NCI-H2107 treated with DMSO at 0.1 percent for 48 hours (cell line): ENCODE measurements at regions not wholly inside any gene's neighbourhood (a gene's known extent, or its start where the extent isn't known, plus 50 kb on each side); places are given as distances from the start of the nearest gene placed in this dataset.

Source experiments
- DNase-seq: peaks from one replicate; lab custom pipeline; 2025; ENCODE audit not compliant: unreplicated experiment; lab: John Stamatoyannopoulos, UW

- DNase-seq: no peak
These were observed 155.0 kb upstream of the TSLP start for GRCh38 chr5:110916381-110917049.

- no peak for DNase-seq
These were observed 154.2 kb upstream of the TSLP start for GRCh38 chr5:110917161-110917875.

GRCh38 chr5:110918683-110919082 is 152.8 kb upstream of the TSLP start:
- DNase-seq: no peak

- DNase-seq: no peak
These were observed 147.5 kb upstream of the TSLP start for GRCh38 chr5:110923971-110924370.

GRCh38 chr5:110925398-110925797 is 146.1 kb upstream of the TSLP start:
- no peak for DNase-seq

- DNase-seq: no peak
These were observed 145.6 kb upstream of the TSLP start for GRCh38 chr5:110925916-110926315.

GRCh38 chr5:110932755-110933488 is 138.6 kb upstream of the TSLP start:
- no peak for DNase-seq

- DNase-seq: no peak
These were observed 131.4 kb upstream of the TSLP start for GRCh38 chr5:110940136-110940535.

GRCh38 chr5:110945874-110946436 is 125.6 kb upstream of the TSLP start:
- DNase-seq: no peak

- DNase-seq: no peak
These were observed 120.1 kb upstream of the TSLP start for GRCh38 chr5:110951373-110951791.

GRCh38 chr5:110956280-110956912 is 115.1 kb upstream of the TSLP start:
- DNase-seq: peak; percentile 31

GRCh38 chr5:110956913-110957813 is 114.3 kb upstream of the TSLP start:
- no peak for DNase-seq

GRCh38 chr5:110957934-110958333 is 113.6 kb upstream of the TSLP start:
- DNase-seq: no peak

- DNase-seq: no peak
These were observed 108.0 kb upstream of the TSLP start for GRCh38 chr5:110963495-110963894.

GRCh38 chr5:110965773-110966581 is 105.5 kb upstream of the TSLP start:
- DNase-seq: no peak

- no peak for DNase-seq
These were observed 103.1 kb upstream of the TSLP start for GRCh38 chr5:110968246-110969005.

- peak; percentile 84 for DNase-seq
These were observed 102.0 kb upstream of the TSLP start for GRCh38 chr5:110969502-110969901.

GRCh38 chr5:110973510-110973909 is 98.0 kb upstream of the TSLP start:
- DNase-seq: no peak

- no peak for DNase-seq
These were observed 93.6 kb upstream of the TSLP start for GRCh38 chr5:110977915-110978314.
